ENCODE measurements at regions not wholly inside any gene's neighbourhood (a gene's known extent, or its start where the extent isn't known, plus 50 kb on each side); places are given as distances from the start of the nearest gene placed in this dataset.

DNA sequence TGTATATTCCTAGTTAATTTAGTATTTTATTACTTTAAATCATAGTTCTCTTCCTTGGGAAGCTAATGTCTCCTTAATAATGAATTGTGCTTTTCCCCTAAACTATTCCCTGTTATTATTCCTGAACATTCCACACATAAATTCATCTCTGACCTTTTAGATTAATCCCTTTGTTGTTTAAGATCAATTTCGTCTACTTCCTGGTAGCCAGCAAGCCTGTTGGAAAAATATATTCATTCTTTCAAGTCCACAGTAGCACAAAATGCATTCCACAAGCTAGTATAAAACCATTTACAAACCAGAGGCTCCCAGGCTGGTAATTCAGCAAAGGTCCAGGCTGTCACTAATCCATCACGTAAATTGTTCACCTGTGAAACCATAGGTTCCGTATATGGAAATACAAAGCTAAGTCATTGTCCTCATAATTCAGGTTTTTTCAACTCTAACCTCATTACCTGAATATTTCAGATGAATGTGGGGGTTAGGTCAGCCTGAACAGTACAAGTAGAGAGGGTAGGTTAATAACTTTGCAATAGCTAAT, 232.7 kb downstream of the SEC23A start:
- TF ChIP-seq, protein P1, sequence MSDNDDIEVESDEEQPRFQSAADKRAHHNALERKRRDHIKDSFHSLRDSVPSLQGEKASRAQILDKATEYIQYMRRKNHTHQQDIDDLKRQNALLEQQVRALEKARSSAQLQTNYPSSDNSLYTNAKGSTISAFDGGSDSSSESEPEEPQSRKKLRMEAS (IDR thresholded peaks at IDR 0.05) = no peak
- TF ChIP-seq EP300 (IDR thresholded peaks at IDR 0.05; ENCODE audit: borderline replicate concordance in 1 of 2, low read depth in 2 of 2, low read length in 2 of 2) (no peak), KDM5A (IDR thresholded peaks at IDR 0.05; ENCODE audit: low read length) (no peak), POLR2A (IDR thresholded peaks at IDR 0.05; ENCODE audit: control extremely low read depth in 1 of 2, low read depth in 2 of 2, low read length in 2 of 2) (no peak)
- TF ChIP-seq, protein P2, sequence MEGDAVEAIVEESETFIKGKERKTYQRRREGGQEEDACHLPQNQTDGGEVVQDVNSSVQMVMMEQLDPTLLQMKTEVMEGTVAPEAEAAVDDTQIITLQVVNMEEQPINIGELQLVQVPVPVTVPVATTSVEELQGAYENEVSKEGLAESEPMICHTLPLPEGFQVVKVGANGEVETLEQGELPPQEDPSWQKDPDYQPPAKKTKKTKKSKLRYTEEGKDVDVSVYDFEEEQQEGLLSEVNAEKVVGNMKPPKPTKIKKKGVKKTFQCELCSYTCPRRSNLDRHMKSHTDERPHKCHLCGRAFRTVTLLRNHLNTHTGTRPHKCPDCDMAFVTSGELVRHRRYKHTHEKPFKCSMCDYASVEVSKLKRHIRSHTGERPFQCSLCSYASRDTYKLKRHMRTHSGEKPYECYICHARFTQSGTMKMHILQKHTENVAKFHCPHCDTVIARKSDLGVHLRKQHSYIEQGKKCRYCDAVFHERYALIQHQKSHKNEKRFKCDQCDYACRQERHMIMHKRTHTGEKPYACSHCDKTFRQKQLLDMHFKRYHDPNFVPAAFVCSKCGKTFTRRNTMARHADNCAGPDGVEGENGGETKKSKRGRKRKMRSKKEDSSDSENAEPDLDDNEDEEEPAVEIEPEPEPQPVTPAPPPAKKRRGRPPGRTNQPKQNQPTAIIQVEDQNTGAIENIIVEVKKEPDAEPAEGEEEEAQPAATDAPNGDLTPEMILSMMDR (IDR thresholded peaks at IDR 0.05; ENCODE audit: control extremely low read depth in 1 of 3, insufficient read depth in 1 of 3, low read depth in 1 of 3, low read length in 3 of 3) = no peak

Data from H1 (cell line).